Breast epithelium (tissue), 3 donors: ENCODE measurements at regions not wholly inside any gene's neighbourhood (a gene's known extent, or its start where the extent isn't known, plus 50 kb on each side); places are given as distances from the start of the nearest gene placed in this dataset.

Experiments
- POLR2A ChIP-seq: fragments of 450-650 bp; IDR thresholded peaks from one replicate; pipeline ENCODE4 v1.6.1; 2016; ENCODE audit warnings: antibody characterized with exemption, mild to moderate bottlenecking, moderate library complexity
- POLR2AphosphoS5 ChIP-seq, 3 donors: sonication (generic); formaldehyde crosslinking; IDR thresholded peaks; one replicate each; pipeline ENCODE4 v1.6.1; 2017; ENCODE audit warnings: antibody characterized with exemption in 3 of 3
- TF ChIP-seq, protein P1 (sequence below), 3 donors: fragments of 450-650 bp; IDR thresholded peaks; one replicate each; pipeline ENCODE4 v1.5.1; 2016 to 2017; ENCODE audit warnings: antibody characterized with exemption in 3 of 3, mild to moderate bottlenecking in 3 of 3, moderate library complexity in 3 of 3

DNA sequence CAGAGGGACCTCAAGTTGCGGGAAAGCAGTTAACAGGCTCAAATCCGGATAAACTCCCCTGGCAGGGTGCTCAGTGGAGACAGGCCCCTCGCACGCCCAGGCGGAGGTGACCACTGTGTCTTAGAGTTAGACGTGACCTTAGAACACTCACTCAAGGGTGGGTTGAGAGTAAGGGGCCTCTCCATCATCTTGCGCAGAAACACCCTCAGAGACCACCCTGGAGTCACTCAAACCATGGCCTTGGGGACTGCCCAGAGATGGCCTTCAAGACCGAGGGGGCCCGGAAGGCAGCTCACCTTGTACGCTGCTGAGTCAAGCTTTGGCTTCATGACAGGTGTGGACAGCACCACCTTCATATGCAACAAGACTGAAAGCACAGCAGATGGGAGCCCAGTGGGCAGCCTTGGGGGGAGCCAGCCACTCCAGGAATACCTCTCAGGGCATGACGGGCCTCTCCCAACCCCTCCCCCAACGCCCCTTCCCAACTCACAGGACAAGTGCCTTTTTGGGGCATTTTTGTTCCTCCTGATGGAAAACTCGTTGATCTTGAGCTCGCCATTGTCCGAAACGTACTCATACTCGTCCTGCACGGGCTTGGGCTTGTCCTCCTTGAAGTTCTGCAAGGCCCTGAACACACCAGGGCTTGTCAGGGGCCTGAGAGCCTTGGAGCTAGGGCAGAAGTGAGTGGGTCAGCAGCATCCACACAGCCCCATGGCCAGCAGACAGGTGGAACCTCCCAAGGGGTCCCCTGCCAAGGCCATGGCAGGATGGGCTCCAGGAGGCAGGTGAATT is 229.2 kb downstream of the TUBA3C start:
- TF ChIP-seq, protein P1, sequence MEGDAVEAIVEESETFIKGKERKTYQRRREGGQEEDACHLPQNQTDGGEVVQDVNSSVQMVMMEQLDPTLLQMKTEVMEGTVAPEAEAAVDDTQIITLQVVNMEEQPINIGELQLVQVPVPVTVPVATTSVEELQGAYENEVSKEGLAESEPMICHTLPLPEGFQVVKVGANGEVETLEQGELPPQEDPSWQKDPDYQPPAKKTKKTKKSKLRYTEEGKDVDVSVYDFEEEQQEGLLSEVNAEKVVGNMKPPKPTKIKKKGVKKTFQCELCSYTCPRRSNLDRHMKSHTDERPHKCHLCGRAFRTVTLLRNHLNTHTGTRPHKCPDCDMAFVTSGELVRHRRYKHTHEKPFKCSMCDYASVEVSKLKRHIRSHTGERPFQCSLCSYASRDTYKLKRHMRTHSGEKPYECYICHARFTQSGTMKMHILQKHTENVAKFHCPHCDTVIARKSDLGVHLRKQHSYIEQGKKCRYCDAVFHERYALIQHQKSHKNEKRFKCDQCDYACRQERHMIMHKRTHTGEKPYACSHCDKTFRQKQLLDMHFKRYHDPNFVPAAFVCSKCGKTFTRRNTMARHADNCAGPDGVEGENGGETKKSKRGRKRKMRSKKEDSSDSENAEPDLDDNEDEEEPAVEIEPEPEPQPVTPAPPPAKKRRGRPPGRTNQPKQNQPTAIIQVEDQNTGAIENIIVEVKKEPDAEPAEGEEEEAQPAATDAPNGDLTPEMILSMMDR (IDR thresholded peaks at IDR 0.05): no peak
- TF ChIP-seq POLR2AphosphoS5 (IDR thresholded peaks at IDR 0.05) (no peak), POLR2A (no peak)
